ENCODE measurements at regions not wholly inside any gene's neighbourhood (a gene's known extent, or its start where the extent isn't known, plus 50 kb on each side); places are given as distances from the start of the nearest gene placed in this dataset.

DNA sequence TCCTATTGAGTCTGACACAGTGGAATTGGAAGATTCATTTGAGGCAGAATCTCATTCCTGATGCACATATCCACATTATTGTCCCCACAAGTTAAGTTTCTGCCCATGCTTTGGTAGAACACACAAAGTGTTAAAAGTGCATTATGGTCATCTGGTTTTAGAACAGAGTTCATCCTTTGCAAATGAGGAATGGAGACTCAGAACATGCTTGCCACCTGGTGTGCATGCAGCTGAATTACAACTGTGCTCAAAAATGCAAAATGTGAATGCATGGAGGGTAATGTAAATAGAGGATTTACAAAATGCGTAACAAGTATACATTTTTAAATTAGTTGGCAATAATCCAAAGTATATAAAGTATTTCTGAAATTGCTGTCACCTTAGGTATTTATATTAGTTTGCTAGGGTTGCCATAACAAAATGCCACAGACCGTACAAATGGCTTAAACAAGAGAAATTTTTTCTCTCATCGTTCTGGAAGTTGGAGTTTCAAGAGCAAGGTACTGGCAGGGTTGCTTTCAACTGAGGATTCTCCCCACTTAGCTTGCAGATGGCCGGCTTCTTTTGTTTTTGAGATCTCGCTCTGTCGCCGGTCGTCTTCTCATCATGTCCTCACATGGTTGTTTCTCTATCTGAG lies 671.1 kb downstream of the TAF11L14 start:
- TF ChIP-seq, protein P1, sequence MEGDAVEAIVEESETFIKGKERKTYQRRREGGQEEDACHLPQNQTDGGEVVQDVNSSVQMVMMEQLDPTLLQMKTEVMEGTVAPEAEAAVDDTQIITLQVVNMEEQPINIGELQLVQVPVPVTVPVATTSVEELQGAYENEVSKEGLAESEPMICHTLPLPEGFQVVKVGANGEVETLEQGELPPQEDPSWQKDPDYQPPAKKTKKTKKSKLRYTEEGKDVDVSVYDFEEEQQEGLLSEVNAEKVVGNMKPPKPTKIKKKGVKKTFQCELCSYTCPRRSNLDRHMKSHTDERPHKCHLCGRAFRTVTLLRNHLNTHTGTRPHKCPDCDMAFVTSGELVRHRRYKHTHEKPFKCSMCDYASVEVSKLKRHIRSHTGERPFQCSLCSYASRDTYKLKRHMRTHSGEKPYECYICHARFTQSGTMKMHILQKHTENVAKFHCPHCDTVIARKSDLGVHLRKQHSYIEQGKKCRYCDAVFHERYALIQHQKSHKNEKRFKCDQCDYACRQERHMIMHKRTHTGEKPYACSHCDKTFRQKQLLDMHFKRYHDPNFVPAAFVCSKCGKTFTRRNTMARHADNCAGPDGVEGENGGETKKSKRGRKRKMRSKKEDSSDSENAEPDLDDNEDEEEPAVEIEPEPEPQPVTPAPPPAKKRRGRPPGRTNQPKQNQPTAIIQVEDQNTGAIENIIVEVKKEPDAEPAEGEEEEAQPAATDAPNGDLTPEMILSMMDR (IDR thresholded peaks at IDR 0.05), result peak; percentile 83
- no peak for TF ChIP-seq ZFX (IDR thresholded peaks at IDR 0.05; ENCODE audit: borderline replicate concordance)

All from 22Rv1 (cell line).